ENCODE measurements at regions not wholly inside any gene's neighbourhood (a gene's known extent, or its start where the extent isn't known, plus 50 kb on each side); places are given as distances from the start of the nearest gene placed in this dataset.

DNA sequence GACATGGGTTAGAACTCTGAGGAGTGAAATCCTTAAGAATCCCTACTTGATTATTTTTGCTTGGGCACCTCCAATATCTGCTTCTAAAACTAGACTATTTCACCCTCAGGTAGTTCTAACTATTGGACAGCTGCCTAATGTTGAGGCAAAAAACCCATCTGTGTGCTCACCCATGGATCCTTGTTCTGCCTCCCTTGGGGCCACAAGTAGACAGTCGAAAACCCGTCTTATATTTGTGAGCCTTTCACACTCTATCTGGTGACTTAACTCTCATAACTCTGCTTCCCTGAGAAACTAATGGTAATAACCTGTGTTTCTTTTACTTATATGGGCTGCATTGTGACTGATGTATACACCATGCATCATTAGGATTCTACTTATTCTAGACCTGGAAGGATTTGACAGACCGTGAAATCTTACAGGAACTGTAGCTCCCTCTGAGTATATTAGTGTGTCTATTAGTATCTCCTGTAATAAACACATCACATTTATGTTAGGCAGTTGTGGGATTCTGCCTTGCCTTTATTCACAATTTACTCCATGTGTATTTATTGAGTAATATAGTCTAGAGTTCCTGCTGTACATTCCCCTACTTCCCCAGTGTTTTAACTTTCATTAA, 94.6 kb upstream of the SGCD start (continued):
- TF ChIP-seq, protein P1, sequence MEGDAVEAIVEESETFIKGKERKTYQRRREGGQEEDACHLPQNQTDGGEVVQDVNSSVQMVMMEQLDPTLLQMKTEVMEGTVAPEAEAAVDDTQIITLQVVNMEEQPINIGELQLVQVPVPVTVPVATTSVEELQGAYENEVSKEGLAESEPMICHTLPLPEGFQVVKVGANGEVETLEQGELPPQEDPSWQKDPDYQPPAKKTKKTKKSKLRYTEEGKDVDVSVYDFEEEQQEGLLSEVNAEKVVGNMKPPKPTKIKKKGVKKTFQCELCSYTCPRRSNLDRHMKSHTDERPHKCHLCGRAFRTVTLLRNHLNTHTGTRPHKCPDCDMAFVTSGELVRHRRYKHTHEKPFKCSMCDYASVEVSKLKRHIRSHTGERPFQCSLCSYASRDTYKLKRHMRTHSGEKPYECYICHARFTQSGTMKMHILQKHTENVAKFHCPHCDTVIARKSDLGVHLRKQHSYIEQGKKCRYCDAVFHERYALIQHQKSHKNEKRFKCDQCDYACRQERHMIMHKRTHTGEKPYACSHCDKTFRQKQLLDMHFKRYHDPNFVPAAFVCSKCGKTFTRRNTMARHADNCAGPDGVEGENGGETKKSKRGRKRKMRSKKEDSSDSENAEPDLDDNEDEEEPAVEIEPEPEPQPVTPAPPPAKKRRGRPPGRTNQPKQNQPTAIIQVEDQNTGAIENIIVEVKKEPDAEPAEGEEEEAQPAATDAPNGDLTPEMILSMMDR (IDR thresholded peaks at IDR 0.05; ENCODE audit: control extremely low read depth in 1 of 3, insufficient read depth in 1 of 3, low read depth in 1 of 3, low read length in 3 of 3), result no peak
- TF ChIP-seq SP1 (IDR thresholded peaks at IDR 0.05; ENCODE audit: low read depth, low read length) (no peak), POU5F1 (IDR thresholded peaks at IDR 0.05; ENCODE audit: low read depth, low read length) (no peak), HDAC2 (IDR thresholded peaks at IDR 0.05; ENCODE audit: borderline replicate concordance in 1 of 2, low read depth in 2 of 2, low read length in 2 of 2) (no peak), FOSL1 (IDR thresholded peaks at IDR 0.05; ENCODE audit: insufficient read depth, low read depth, low read length) (no peak)

All from H1 (cell line).